ENCODE measurements at regions not wholly inside any gene's neighbourhood (a gene's known extent, or its start where the extent isn't known, plus 50 kb on each side); places are given as distances from the start of the nearest gene placed in this dataset.

DNA sequence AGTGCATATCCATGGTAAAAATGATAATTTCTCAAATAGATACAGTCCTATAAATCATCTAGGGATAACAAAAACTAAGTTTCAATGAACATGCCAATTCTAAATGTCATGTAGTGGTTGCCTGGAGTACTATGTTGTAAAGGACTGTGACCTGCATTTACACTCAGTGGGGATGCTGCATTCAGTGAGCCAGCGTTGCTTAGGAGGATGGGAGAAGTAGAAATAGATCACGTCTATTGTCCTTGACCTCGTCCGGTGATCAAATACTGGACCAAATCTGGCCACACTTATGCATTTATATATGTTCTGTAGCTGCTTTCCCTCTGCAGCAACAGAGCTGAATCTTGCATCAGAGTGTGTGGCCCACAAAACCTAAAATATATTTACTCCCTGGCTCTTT lies 139.0 kb upstream of the ETAA1 start:
- DNase-seq = no peak

DNA sequence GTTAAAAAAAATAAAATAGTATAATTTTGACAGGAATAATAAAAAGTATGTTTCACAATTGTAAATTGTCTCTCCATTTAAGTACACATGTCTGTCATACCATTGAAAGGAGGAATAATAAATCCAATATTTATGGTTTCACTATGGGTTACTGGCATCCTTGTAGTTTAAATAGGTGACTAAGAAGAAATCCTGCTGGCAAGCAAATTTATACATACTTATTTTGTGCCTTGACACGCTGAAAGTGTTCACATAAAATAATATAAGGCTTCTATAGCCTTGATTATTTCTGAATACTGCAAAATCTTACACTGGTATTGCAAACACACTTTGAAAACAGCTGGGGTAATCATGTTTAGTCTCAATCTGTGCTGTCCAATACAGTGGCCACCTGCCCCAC lies 138.3 kb upstream of the ETAA1 start:
- DNase-seq = no peak

DNA sequence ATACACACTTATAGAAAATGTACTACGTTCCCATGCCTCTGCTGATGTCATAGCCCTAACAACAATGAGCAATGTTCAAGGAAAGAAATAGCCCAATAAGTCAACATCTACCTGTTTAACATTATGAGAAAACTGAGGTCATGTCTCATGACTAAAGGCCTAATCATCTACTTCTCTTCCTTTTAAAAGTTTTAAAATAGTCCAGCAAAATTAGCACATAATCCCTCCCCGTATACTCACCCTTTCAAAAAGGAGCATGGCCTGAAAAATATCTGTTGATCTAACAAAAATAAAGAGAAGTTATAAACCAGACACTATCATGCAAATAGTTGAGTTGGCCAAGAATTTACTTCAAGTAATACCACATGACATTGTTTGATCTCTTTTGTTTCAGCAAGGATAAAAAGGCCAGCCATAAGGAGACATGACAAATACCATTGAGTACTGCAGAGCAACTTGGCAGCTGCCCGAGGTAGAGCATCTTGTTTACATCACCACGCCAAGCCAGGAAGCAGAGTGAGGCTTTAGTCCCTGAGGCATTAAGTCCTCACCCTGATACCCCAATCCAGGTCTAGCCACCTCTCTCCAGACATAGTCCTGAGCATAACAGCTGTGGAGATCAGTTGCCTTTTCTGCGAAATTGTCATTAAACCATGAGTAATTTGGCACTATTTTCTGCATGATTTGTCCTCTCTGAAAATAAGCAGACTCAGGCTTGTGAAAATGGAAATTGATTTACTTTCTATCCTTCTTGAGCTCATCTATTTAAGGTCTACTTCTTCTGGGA lies 137.4 kb upstream of the ETAA1 start:
- no peak for DNase-seq

DNA sequence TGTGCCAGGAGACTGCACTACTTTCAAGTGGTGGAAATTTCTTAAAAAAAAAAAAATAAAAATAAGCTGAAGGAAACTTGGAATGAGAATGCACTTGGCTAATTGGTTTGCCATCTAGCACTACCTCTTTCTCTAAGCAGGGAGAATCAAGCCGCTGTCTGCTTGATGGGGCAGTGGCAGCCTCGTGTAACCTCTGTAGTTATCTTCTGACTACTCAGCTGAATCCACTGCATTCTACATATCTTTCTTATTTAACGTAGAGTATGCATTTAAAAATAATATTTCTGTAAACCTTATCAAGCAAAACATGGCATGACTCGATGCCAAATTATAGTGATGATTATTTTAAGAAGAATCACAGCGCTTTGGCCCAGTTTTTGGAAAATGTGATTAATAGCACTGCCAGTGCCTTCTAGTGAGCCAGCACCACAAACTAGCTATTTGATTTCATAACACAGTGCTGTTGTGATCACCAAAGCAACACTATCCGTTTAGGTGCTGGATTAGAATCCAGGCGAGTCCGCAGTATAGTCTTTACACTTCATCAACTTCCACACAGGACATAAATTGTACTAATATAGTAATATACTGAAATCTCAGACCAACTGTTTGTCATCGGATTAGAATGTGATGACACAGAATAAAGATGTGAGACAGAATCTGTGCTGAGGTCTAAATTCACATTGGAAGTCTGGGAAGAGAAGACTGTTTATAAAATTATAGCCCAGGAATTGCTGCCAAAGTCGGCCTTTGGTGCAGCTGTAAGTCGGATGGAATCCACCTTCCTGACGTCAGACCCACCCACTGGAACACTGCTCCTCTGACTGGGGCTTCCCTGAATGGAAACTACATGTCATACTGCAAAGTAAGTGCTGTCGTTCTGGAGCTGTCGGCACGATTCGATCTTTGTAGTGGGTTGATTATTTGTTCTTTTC lies 136.5 kb upstream of the ETAA1 start:
- DNase-seq = no peak

DNA sequence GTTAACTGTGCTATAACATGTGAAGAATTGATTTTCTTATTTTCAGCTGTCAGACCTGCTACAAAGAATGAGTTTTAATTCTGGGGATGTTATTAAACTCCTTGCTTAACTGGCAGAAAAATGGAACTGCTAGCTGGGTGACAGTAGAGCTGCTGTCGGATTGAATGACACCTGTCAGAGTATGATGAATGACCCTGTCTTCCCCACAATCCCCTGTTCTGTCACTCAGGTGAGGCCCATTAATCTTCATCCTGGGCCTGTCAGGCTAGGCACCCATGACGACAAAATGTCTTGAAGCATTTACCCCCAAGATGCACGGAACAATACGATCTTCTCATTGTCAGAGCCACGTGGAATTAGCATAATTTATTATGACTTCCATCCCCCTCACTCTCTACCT lies 129.9 kb upstream of the ETAA1 start:
- no peak for DNase-seq

DNA sequence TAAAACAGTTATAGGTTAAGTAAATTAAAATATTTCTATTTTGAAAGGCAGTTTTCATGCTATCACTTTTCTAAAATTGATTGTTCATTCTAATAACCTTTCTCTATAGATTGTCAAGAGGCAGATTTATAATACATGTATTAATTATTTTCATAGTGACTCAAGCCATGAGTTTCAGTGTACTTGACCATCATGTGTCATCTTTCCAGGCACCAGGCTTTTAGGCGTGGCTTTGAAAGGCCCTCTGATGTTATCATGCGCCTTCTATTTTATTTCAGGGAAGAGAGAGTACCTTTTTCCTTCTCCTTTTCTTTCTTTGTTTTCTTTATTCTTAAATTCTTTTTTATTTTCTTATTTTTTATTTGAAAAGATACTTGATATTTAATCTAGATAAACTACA lies 128.3 kb upstream of the ETAA1 start:
- no peak for DNase-seq

DNA sequence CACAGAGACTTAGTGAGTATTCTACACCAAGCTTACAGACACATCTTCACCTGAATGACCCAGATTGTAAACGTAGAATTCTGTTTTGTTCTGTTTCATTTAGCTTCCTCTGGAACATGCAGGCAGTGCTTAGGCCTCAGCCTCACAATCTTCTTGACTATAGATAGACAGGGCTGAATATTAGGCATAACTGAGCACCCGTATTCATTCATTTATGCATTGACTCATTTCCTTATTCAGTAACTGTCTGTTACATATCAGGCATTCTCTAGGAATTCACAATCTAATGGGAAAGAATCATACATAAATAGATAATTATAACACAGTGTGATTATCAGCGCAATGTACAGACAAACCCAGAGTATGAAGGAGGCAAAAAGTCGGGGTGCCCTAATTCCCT lies 124.9 kb upstream of the ETAA1 start:
- no peak for DNase-seq

DNA sequence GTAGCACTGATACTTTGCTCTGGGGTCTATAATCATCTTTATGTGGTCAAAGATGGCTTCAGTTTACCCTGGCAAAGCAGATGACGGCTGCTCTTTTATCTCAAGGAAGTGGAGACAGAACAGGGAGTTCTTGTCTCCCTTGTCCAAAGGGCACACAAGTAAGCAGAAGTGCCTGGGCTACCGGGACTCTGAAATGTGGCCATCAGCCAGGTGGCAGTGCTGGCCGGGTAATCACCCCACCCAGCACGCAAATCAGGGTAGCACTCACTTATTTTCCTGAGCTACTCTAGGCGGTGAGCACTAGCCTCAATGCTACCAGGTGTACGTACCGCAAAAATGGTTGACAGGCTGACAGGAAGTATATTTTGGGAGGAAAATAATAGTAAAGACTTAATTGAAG lies 119.7 kb upstream of the ETAA1 start:
- no peak for DNase-seq

DNA sequence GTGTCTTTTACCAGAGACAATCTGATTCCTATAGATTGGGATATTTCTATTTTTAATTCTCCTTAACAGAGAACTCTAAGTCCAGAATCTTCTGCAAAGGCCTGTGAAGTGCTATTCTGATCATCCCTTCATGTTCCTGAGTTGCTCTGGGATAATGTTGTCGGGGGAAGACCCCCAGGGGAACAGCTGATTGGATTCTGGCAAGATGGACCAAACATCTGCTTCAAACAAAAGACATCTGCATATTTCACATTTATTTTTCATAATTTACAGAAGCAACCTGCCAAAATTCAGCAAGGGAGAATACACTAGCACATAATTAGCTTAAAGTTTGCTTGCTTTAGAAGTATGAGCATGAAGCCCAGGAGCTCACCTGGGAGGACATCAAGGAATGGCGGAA lies 116.0 kb upstream of the ETAA1 start:
- DNase-seq = no peak

DNA sequence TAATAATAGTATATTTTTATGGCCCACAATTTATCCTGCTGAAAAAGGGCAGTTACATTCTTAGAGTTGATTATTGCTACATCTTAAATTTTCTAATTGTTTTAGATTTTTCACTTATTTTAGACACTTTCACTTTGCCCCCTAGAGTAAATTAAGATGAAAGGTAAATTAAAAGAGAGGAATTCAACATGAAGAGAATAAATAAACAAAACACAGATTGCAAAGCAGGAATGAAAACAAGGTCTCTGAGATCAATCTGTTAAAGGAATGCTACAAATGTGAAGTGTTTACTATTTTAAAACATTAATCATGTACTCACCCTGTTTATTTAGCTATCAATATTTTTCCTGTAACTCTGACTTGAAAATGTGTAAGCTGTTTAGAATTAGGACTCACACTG lies 113.5 kb upstream of the ETAA1 start:
- no peak for DNase-seq

DNA sequence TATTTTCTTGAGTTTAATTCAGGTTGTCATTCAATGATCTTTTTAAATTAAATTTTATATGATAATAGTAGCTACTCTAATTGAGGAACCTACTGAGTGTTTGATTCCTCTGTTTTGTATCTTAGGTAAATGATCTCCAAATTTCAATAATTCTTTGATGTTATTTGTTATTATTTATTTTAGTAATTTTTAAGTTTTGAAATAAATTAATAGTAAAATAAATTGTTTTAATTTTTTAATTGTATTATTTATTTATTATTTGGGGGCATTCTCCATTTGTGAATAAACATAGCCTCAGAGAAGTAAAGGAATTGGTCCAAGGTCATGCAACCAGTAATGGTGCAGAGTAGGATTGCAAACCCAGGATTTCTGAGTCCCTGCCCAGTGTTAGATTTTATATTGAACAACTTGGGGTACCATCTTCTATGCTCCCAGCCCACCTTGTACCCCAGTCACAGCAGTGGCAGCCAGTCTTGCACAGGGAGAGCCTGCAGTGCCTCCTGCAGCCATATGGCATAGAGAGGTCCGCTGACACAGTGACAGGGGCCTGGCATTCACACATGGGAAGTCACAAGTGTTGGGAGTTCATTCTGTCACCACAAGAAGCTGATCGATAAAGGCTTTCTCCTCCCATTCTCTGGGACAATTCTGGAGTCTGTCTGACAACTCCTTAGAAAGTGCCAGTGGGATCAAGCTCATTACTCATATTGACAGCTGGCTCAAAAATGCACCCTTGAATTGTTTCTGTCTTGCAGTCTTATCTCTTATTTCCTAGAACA lies 110.0 kb upstream of the ETAA1 start:
- DNase-seq = no peak

DNA sequence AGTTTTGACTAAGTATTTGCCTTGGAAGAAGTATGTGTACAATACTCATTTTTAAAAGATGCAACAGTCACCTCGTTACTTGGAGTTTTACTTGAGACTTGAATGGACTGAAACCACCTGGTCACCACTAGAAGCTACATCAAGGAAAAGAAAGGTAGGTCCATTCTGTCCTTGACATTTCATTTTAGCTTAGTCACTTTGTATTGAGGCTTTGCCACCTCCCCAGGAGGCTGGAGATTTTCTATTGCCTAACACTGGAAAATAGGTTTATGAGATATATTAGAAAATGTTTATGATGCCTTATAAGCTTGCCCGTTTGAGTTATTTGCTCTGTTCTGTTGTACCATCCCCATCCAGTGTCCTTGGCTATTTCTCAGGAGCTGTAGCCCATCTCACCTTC lies 107.9 kb upstream of the ETAA1 start:
- no peak for DNase-seq

DNA sequence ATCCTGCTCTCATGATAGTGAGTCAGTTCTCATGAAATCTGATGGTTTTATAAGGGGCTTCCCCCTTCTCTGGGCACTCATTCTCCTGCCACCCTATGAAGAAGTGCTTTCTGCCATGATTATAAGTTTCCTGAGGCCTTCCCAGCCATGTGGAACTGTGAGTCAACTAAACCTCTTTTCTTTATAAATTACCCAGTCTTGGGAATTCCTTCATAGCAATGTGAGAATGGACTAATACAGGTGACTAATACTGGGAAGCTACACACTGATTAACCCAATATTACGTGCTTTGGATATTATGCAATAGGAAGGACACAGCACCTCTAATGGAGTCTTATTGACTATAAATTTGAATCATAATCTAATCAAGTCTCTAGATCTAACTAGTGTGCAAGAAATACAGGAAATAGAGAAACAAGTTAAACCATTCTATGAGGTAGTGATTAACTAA lies 107.2 kb upstream of the ETAA1 start:
- DNase-seq = no peak

DNA sequence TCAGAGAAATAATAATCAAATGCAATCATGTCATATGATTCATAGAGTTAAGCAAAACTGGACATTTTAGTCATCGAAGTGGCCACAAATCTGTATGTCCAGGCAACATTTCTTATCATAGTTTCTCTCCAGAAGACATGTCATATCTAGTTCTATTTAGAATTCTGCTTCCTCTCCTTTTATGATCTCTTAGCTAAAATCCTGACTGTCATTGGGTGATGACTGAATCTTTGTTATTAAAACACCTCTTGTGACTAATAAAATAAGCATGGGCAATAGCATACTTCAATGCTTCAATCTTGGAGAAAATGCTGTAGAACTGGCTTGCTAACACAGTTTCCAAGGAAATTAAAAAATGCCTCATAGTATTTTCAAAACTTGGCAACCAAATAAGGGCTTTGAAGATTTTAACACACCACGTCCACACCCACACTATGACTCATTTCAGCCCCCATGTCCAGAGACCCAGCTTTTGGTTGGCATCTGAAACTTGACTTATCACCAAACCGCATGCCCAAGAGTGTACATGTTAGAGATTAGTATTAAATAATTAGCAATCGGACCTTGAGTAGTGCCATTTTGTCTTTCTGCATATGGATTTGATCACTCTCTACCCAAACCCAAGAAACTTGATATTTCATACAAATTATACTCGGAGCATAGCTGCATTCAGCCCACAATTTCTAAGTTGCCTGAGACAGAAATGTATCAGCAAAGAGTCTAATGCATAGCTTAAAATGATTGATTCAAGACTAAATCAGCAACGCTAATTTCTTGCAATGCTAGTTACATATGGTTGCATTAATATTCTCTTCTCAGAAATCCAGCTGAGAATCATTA lies 106.5 kb upstream of the ETAA1 start:
- DNase-seq = no peak

DNA sequence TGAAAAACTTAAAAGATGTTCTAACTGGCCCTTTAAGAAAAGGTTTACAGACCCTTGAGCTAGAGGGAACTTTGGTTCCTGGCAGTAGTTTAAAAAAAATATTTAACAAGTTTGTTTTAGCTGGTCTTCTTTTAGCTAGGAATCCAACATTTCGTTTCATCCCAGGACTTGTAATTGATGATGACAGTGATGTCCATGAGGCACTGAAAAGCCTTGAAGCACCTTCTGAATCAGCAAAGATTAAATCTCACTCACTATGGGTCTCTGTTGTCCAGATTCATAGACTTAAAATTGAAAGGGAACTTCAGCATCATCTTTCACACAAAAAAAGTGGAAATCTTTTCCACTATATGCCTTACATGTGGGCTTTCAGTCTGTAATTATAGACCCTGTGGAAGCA lies 102.9 kb upstream of the ETAA1 start:
- no peak for DNase-seq

DNA sequence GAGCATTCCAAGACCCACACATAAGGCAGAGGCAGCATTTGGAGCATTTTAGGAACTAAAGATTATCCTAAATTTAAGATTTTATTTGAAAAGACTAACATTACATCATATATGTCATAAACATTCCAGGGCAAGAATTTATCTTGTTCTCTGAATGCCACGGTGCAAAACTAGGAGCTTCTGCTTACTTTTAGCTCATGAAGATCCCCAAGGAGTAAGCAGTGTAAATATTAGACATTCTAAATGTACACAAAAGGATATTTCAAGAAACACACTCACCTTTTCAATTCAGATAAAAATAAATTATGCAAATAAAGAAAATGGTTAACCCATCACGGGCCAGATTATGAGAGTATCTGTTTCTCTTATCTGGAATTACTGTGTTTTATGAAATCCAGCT lies 101.7 kb upstream of the ETAA1 start:
- no peak for DNase-seq

DNA sequence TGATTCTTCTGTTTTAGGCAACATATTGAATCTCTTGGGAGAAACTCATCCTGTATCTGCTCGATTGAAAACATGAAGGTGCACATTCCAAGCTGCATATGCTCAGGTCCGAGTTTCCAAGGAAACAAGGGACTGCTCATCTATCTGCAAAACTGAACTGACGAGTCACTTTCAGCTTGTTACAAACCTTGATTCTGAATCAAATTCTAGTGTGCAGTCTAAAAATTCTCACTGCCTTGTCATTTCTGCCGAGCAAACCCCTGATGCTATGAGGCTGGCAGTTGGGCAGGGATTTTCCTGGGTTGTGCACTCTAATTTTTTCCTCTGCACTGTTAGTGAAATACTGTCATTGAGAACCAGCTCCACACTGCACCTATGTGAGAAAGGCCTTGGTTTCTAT lies 101.3 kb upstream of the ETAA1 start:
- DNase-seq = no peak

DNA sequence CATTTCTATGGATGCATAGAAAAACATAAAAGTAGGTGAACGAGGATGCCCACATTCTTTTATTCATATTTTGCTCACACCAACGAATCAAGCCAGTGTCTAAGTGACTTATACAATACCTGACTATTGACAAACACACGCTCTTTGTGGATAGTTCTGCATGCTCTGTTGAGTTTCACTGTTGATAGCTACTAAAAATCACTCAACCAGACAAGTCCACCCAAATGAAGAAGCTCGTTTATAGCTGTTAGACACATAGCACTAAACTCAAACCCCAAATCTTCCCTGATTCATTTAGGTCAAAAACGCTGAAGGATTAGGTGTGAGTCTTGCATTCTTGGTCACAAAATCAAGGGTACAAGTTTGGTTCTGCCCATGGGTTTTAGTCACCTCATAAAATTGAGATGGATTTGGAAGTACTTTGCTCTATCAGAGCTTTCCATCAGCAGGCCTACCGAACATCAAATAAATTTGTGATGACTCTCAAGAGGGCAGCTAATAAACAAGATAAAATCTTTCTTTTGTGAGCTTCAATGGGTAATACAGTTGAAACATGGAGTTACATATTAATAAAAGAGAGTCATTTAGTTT lies 92.7 kb upstream of the ETAA1 start:
- no peak for DNase-seq

DNA sequence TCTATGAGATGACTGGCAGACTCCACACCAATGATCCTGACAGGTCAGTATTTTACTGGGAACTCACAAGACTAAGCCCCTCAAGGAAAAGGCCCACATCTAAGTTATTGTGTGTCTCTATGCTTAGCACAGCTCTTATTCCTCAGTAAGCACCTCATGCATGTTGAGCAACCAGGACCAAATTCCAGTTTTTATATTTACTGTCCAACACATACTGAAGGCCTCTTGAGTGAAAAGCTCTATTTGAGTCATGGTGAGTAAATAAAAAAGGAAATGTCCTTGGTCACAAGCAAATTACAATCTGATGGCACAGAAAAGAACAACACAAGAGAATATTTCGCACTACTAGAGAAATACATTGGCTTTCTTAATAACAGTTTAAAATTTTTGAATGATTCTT lies 87.9 kb upstream of the ETAA1 start:
- DNase-seq = no peak

DNA sequence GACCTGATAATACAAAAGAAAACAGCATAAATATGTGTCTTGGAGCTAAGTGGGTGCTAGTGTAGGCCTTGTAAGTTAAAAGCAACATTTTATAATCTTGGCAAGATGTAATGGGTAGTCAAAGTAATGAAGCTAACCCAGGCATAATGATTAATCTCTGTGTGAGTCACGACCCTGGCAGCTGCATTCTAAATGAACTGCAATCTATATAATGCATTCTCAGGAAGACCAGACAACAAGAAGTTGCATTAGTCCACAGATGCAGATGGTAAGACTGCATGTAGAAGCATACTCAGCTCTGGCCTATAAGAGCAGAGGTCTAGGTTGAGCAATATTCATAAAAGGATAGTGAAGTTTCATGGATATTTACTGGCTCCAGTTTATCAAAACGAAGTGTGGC lies 85.6 kb upstream of the ETAA1 start:
- DNase-seq = no peak

DNA sequence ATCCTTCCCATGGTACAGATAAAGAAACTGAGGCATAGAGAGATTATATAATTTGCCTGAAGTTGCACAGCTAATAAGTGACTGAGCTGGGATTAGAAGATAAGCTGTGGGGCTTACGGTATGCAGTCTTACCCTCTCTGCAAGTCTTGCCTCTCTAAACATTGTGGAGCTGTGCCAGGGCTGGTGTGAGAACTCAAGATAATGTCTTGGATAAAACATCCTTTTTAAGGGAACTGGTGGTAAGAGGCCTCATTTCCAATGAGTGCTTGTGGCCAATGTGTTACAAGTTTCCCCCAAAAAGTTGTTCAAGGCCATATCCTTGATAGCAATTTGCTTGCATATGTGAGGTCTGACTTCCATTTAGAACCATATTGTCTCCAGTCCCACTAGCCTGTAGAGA lies 84.3 kb upstream of the ETAA1 start:
- no peak for DNase-seq

DNA sequence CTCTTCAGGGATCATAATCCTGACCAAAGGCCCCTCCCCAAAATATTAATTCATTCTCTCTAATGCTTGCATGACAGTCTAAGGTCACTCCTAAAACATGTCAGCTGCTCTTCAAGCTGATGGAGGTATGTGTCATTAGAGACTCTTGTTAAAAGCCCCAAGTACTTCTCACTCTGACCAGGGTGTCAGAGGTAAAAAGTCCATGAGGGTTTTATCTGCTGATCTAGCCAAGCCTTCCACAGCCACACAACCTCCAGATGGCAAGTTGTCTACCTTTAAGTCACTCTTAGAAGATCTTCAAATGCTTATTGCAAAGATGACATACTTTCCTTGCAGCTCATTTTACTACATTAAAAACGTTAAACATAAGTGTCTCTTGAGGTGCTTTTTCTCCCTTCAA lies 83.6 kb upstream of the ETAA1 start:
- DNase-seq = no peak

Data from activated CD4-positive, alpha-beta T cell treated with anti-CD3 and anti-CD28 coated beads, Interleukin-2, Interleukin-6, amounts not matched to agents 100 ng/mL and 50 ng/mL, durations not matched to agents 16 hours and 8 hours (primary cell).